Liver (tissue), 8 donors: ENCODE measurements at regions not wholly inside any gene's neighbourhood (a gene's known extent, or its start where the extent isn't known, plus 50 kb on each side); places are given as distances from the start of the nearest gene placed in this dataset.

Source experiments
- DNase-seq: peaks from one replicate; pipeline ENCODE4 v3.0.0-alpha.2; 2017; ENCODE audit warnings: low spot score
- H3K27ac ChIP-seq, 2 donors: one replicate each; pipeline ENCODE4 v1.7.0; 2013; ENCODE audit warnings: inconsistent platforms in 2 of 2, low read length in 2 of 2, control low read depth in 1 of 2, low read depth in 1 of 2, mild to moderate bottlenecking in 1 of 2
- H3K27me3 ChIP-seq, 4 donors: one replicate each; pipeline versions ENCODE4 v1.6.1 to v1.7.0; 2013; ENCODE audit warnings: low read length in 3 of 4, inconsistent platforms in 1 of 4, mild to moderate bottlenecking in 1 of 4, moderate library complexity in 1 of 4; ENCODE audit not compliant: control insufficient read depth in 4 of 4, insufficient read depth in 4 of 4
- H3K36me3 ChIP-seq, 4 donors: one replicate each; pipeline versions ENCODE4 v1.6.1 to v1.7.0; 2013; ENCODE audit warnings: low read length in 3 of 4, mild to moderate bottlenecking in 3 of 4, low read depth in 1 of 4, moderate library complexity in 1 of 4; ENCODE audit not compliant: control insufficient read depth in 4 of 4, insufficient read depth in 3 of 4
- H3K4me1 ChIP-seq, 4 donors: one replicate each; pipeline versions ENCODE4 v1.6.1 to v1.7.0; 2013; ENCODE audit warnings: low read length in 3 of 4, mild to moderate bottlenecking in 3 of 4, moderate library complexity in 1 of 4; ENCODE audit not compliant: control insufficient read depth in 4 of 4, insufficient read depth in 4 of 4
- H3K4me3 ChIP-seq, 3 donors: one replicate each; pipeline versions ENCODE4 v1.6.1 to v1.7.0; 2013; ENCODE audit warnings: low read length in 3 of 3, control low read depth in 1 of 3, low read depth in 1 of 3, mild to moderate bottlenecking in 1 of 3
- H3K9ac ChIP-seq, 2 donors: one replicate each; pipeline ENCODE4 v1.7.0; 2013; ENCODE audit warnings: low read length in 2 of 2, mild to moderate bottlenecking in 2 of 2, moderate library complexity in 2 of 2, control low read depth in 1 of 2, low read depth in 1 of 2
- H3K9me3 ChIP-seq, 4 donors: one replicate each; pipeline versions ENCODE4 v1.6.1 to v1.7.0; 2013; ENCODE audit warnings: low read length in 3 of 4; ENCODE audit not compliant: control insufficient read depth in 4 of 4
- EGR1 ChIP-seq, 2 donors: IDR thresholded peaks; 2 replicates each; pipeline ENCODE4 v1.6.1; 2016 to 2018; ENCODE audit warnings: antibody characterized with exemption in 2 of 2, low read depth in 2 of 2
- FOXA1 ChIP-seq: IDR thresholded peaks from 2 replicates; pipeline ENCODE4 v1.6.1; 2016; ENCODE audit warnings: antibody characterized with exemption
- FOXA2 ChIP-seq: IDR thresholded peaks from 2 replicates; pipeline ENCODE4 v1.6.1; 2016; ENCODE audit warnings: antibody characterized with exemption
- GABPA ChIP-seq, 2 donors: IDR thresholded peaks in 1 of 2; conservative IDR thresholded peaks in 1 of 2; 2 replicates each; pipeline ENCODE4 v1.6.1; 2016; ENCODE audit warnings: antibody characterized with exemption in 2 of 2, mild to moderate bottlenecking in 1 of 2, moderate library complexity in 1 of 2
- HNF4A ChIP-seq, 2 donors: conservative IDR thresholded peaks; 2 replicates each; pipeline ENCODE4 v1.6.1; 2016; ENCODE audit warnings: antibody characterized with exemption in 2 of 2, mild to moderate bottlenecking in 2 of 2
- HNF4G ChIP-seq: IDR thresholded peaks from 2 replicates; pipeline ENCODE4 v1.6.1; 2016; ENCODE audit warnings: antibody characterized with exemption
- JUND ChIP-seq, 2 donors: IDR thresholded peaks; 2 replicates each; pipeline ENCODE4 v1.6.1; 2016; ENCODE audit warnings: antibody characterized with exemption in 2 of 2
- NR2F2 ChIP-seq: IDR thresholded peaks from 2 replicates; pipeline ENCODE4 v1.6.1; 2016; ENCODE audit warnings: antibody characterized with exemption
- RAD21 ChIP-seq, 2 donors: IDR thresholded peaks; 2 replicates each; pipeline ENCODE4 v1.6.1; 2016; ENCODE audit warnings: antibody characterized with exemption in 2 of 2, mild to moderate bottlenecking in 2 of 2
- RXRA ChIP-seq, 2 donors: IDR thresholded peaks; 2 replicates each; pipeline ENCODE4 v1.6.1; 2017 to 2018; ENCODE audit warnings: antibody characterized with exemption in 2 of 2, mild to moderate bottlenecking in 1 of 2
- SP1 ChIP-seq: IDR thresholded peaks from 2 replicates; pipeline ENCODE4 v1.6.1; 2018; ENCODE audit warnings: antibody characterized with exemption, mild to moderate bottlenecking
- TAF1 ChIP-seq: conservative IDR thresholded peaks from 2 replicates; pipeline ENCODE4 v1.6.1; 2016; ENCODE audit warnings: antibody characterized with exemption, mild to moderate bottlenecking
- YY1 ChIP-seq: IDR thresholded peaks from 2 replicates; pipeline ENCODE4 v1.6.1; 2016; ENCODE audit warnings: antibody characterized with exemption, mild to moderate bottlenecking
- WGBS: extraction: QIAGEN DNeasy Blood & Tissue Kit; methylation state at CpG from one replicate; pipeline ENCODE4 v1.1.7; 2013; 5-methylcytosine and 5-hydroxymethylcytosine counted together
- TF ChIP-seq, protein P1 (sequence below): IDR thresholded peaks from 2 replicates; pipeline ENCODE4 v1.6.1; 2016; ENCODE audit warnings: antibody characterized with exemption
- TF ChIP-seq, protein P2 (sequence below): fragments of 150-350 bp; IDR thresholded peaks from 2 replicates; pipeline ENCODE4 v1.5.1; 2017; ENCODE audit warnings: improper control_type of control experiment, low read depth, low read length; ENCODE audit not compliant: missing input control
- TF ChIP-seq, protein P3 (sequence below): IDR thresholded peaks from 2 replicates; pipeline ENCODE4 v1.6.1; 2016; ENCODE audit warnings: antibody characterized with exemption
- TF ChIP-seq, protein P4 (sequence below): IDR thresholded peaks from 2 replicates; pipeline ENCODE4 v1.6.1; 2016; ENCODE audit warnings: antibody characterized with exemption, mild to moderate bottlenecking
- TF ChIP-seq, protein P5 (sequence below): IDR thresholded peaks from 2 replicates; pipeline ENCODE4 v1.6.1; 2016; ENCODE audit warnings: antibody characterized with exemption
- donor health status: healthy.
- donor health status: healthy.
- donor health status: healthy.
- donor health status: healthy.
- donor health status: healthy.

DNA sequence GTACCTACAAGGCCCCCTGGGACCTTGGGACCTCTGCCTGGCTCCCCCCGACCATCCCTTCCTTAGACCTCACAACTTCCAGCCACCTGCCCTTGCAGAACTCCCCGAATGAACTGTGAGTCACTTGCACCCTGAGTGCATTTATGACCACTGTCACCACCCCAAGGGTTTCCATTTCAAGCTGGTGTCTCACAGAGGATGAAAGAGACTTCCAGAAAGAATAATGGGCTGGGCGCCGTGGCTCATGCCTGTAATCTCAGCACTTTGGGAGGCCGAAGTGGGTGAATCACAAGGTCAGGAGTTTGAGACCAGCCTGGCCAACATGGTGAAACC is 124.5 kb upstream of the CIBAR2 start:
- no peaks in the 10 kb centered on the region for H3K36me3 ChIP-seq
- H3K9me3 ChIP-seq = no peaks in the 10 kb centered on the region
- H3K4me1 ChIP-seq = peaks cover 0 to 3% (median 0%) of the 10 kb centered on the region in 4 donors
- whole genome bisulfite sequencing = 87% methylated on average over 5 of the region's 5 CpGs
- H3K9ac ChIP-seq = no peak overlapping the region
- H3K4me3 ChIP-seq = no peak overlapping the region
- no peak for DNase-seq
- no peak overlapping the region for H3K27ac ChIP-seq
- no peaks in the 10 kb centered on the region for H3K27me3 ChIP-seq
- no peak for TF ChIP-seq GABPA (IDR thresholded peaks at IDR 0.05 in 1 of 2, conservative IDR thresholded peaks at IDR 0.05 in 1 of 2)
- TF ChIP-seq, protein P1, sequence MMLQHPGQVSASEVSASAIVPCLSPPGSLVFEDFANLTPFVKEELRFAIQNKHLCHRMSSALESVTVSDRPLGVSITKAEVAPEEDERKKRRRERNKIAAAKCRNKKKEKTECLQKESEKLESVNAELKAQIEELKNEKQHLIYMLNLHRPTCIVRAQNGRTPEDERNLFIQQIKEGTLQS = no peak
- TF ChIP-seq FOXA1 = no peak
- no peak for TF ChIP-seq TAF1
- TF ChIP-seq, protein P2, sequence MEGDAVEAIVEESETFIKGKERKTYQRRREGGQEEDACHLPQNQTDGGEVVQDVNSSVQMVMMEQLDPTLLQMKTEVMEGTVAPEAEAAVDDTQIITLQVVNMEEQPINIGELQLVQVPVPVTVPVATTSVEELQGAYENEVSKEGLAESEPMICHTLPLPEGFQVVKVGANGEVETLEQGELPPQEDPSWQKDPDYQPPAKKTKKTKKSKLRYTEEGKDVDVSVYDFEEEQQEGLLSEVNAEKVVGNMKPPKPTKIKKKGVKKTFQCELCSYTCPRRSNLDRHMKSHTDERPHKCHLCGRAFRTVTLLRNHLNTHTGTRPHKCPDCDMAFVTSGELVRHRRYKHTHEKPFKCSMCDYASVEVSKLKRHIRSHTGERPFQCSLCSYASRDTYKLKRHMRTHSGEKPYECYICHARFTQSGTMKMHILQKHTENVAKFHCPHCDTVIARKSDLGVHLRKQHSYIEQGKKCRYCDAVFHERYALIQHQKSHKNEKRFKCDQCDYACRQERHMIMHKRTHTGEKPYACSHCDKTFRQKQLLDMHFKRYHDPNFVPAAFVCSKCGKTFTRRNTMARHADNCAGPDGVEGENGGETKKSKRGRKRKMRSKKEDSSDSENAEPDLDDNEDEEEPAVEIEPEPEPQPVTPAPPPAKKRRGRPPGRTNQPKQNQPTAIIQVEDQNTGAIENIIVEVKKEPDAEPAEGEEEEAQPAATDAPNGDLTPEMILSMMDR = no peak
- TF ChIP-seq RAD21 (IDR thresholded peaks at IDR 0.05) = no peak
- TF ChIP-seq SP1 = no peak
- TF ChIP-seq HNF4G = no peak
- TF ChIP-seq, protein P3, sequence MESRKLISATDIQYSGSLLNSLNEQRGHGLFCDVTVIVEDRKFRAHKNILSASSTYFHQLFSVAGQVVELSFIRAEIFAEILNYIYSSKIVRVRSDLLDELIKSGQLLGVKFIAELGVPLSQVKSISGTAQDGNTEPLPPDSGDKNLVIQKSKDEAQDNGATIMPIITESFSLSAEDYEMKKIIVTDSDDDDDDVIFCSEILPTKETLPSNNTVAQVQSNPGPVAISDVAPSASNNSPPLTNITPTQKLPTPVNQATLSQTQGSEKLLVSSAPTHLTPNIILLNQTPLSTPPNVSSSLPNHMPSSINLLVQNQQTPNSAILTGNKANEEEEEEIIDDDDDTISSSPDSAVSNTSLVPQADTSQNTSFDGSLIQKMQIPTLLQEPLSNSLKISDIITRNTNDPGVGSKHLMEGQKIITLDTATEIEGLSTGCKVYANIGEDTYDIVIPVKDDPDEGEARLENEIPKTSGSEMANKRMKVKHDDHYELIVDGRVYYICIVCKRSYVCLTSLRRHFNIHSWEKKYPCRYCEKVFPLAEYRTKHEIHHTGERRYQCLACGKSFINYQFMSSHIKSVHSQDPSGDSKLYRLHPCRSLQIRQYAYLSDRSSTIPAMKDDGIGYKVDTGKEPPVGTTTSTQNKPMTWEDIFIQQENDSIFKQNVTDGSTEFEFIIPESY = no peak
- TF ChIP-seq JUND (IDR thresholded peaks at IDR 0.05) = no peak
- TF ChIP-seq YY1 = no peak
- TF ChIP-seq FOXA2 = no peak
- TF ChIP-seq, protein P4, sequence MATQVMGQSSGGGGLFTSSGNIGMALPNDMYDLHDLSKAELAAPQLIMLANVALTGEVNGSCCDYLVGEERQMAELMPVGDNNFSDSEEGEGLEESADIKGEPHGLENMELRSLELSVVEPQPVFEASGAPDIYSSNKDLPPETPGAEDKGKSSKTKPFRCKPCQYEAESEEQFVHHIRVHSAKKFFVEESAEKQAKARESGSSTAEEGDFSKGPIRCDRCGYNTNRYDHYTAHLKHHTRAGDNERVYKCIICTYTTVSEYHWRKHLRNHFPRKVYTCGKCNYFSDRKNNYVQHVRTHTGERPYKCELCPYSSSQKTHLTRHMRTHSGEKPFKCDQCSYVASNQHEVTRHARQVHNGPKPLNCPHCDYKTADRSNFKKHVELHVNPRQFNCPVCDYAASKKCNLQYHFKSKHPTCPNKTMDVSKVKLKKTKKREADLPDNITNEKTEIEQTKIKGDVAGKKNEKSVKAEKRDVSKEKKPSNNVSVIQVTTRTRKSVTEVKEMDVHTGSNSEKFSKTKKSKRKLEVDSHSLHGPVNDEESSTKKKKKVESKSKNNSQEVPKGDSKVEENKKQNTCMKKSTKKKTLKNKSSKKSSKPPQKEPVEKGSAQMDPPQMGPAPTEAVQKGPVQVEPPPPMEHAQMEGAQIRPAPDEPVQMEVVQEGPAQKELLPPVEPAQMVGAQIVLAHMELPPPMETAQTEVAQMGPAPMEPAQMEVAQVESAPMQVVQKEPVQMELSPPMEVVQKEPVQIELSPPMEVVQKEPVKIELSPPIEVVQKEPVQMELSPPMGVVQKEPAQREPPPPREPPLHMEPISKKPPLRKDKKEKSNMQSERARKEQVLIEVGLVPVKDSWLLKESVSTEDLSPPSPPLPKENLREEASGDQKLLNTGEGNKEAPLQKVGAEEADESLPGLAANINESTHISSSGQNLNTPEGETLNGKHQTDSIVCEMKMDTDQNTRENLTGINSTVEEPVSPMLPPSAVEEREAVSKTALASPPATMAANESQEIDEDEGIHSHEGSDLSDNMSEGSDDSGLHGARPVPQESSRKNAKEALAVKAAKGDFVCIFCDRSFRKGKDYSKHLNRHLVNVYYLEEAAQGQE = no peak
- TF ChIP-seq, protein P5, sequence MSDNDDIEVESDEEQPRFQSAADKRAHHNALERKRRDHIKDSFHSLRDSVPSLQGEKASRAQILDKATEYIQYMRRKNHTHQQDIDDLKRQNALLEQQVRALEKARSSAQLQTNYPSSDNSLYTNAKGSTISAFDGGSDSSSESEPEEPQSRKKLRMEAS = no peak
- TF ChIP-seq HNF4A (conservative IDR thresholded peaks at IDR 0.05) = no peak
- no peak for TF ChIP-seq NR2F2
- no peak for TF ChIP-seq EGR1 (IDR thresholded peaks at IDR 0.05; ENCODE audit: low read depth in 2 of 2)
- TF ChIP-seq RXRA (IDR thresholded peaks at IDR 0.05) = no peak

DNA sequence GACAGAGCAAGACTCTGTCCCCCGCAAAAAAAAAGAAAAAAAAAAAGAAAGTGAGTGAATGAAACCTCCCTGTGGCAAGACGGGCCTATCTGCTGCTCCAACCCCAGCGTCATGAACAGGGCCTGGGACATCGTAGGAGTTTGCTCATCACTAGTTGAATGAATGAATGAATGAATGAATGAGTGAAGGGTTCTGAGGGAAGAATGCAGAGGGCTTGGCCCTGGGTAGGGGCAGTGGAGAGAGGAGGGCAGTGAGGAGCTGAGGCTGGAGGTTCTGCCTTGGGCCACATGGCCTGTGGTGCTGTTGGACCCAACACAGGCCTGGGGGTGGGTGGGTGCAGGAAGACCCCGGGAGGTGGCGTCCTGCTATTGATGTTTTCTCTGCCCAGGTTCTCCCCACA is 125.5 kb upstream of the CIBAR2 start:
- Histone ChIP-seq H3K27ac (no peak overlapping the region), H3K4me3 (no peak overlapping the region), H3K36me3 (no peaks in the 10 kb centered on the region), H3K9me3 (no peaks in the 10 kb centered on the region), H3K4me1 (peaks cover 0 to 3% (median 0%) of the 10 kb centered on the region in 4 donors), H3K9ac (no peak overlapping the region), H3K27me3 (no peaks in the 10 kb centered on the region)
- 82% methylated on average over 6 of the region's 6 CpGs for WGBS
- no peak for DNase-seq
- TF ChIP-seq, protein P4 = no peak
- TF ChIP-seq TAF1 (no peak), SP1 (no peak), YY1 (no peak), FOXA1 (no peak), RAD21 (IDR thresholded peaks at IDR 0.05) (no peak), HNF4G (no peak)
- TF ChIP-seq, protein P3 = no peak
- TF ChIP-seq, protein P5 = no peak
